Sigmoid colon (tissue), 6 donors: ENCODE measurements at regions not wholly inside any gene's neighbourhood (a gene's known extent, or its start where the extent isn't known, plus 50 kb on each side); places are given as distances from the start of the nearest gene placed in this dataset.

Experiments used
- DNase-seq: peaks from one replicate; pipeline ENCODE4 v3.0.0-alpha.2; 2019
- H3K27ac ChIP-seq, 4 donors: fragments of 200-600 bp; sonication (generic); one replicate each; pipeline ENCODE4 v1.5.1; 2016 to 2019; ENCODE audit warnings: mild to moderate bottlenecking in 1 of 4
- H3K27me3 ChIP-seq, 3 donors: fragments of 200-600 bp; sonication (generic); one replicate each; pipeline ENCODE4 v1.5.1; 2019; ENCODE audit warnings: mild to moderate bottlenecking in 1 of 3
- H3K36me3 ChIP-seq, 4 donors: fragments of 200-600 bp; sonication (generic); one replicate each; pipeline ENCODE4 v1.5.1; 2016 to 2019
- H3K4me1 ChIP-seq, 4 donors: fragments of 200-600 bp; sonication (generic); one replicate each; pipeline ENCODE4 v1.5.1; 2017 to 2019
- H3K4me3 ChIP-seq, 4 donors: fragments of 200-600 bp; sonication (generic); one replicate each; pipeline ENCODE4 v1.5.1; 2017 to 2019; ENCODE audit warnings: mild to moderate bottlenecking in 2 of 4, moderate library complexity in 1 of 4
- H3K9me3 ChIP-seq, 4 donors: fragments of 200-600 bp in 3 of 4; sonication (generic) in 3 of 4; one replicate each; pipeline versions ENCODE4 v1.5.1 to v1.6.1; 2013 to 2019
- CTCF ChIP-seq, 4 experiments: fragments of 450-650 bp in 3 of 4; fragments of 200-600 bp in 1 of 4; IDR thresholded peaks; one replicate each; pipeline ENCODE4 v1.5.1; 2016 to 2019; ENCODE audit warnings: antibody characterized with exemption in 4 of 4, mild to moderate bottlenecking in 3 of 4, moderate library complexity in 2 of 4
- EP300 ChIP-seq, 4 donors: sonication (generic); formaldehyde crosslinking; IDR thresholded peaks; one replicate each; pipeline ENCODE4 v1.6.1; 2017; ENCODE audit warnings: antibody characterized with exemption in 4 of 4
- POLR2A ChIP-seq, 2 donors: fragments of 450-650 bp; IDR thresholded peaks; one replicate each; pipeline ENCODE4 v1.6.1; 2016; ENCODE audit warnings: antibody characterized with exemption in 2 of 2, mild to moderate bottlenecking in 2 of 2, moderate library complexity in 2 of 2
- POLR2AphosphoS5 ChIP-seq, 4 donors: sonication (generic); formaldehyde crosslinking; IDR thresholded peaks; one replicate each; pipeline ENCODE4 v1.6.1; 2017; ENCODE audit warnings: antibody characterized with exemption in 4 of 4
- WGBS, 2 donors: extraction: QIAGEN DNeasy Blood & Tissue Kit; methylation state at CpG; one replicate each; pipeline ENCODE4 v1.1.7; 2013; 5-methylcytosine and 5-hydroxymethylcytosine counted together
- intact Hi-C: fragments of 100-400 bp; cut with DNase I; formaldehyde crosslinking; loops from one replicate; pipeline ENCODE4 v1.15.1; 2023
- donor health status: healthy with polysubstance abuse.
- donor health status: healthy.

- Histone ChIP-seq H3K36me3 (no peaks in the 10 kb centered on the region), H3K4me3 (no peak overlapping the region), H3K27ac (no peak overlapping the region), H3K4me1 (no peaks in the 10 kb centered on the region), H3K27me3 (no peaks in the 10 kb centered on the region), H3K9me3 (peaks cover 0 to 3% (median 0%) of the 10 kb centered on the region in 4 donors)
- no peak for DNase-seq
- no peak for TF ChIP-seq POLR2A (IDR thresholded peaks at IDR 0.05)
- intact Hi-C loops, result no loop called here
- WGBS, 2 donors, result 30 to 54% methylated on average over 1 of the region's 1 CpG
Measured at GRCh38 chr11:109130910-109131309, 291.1 kb upstream of the C11orf87 start.

GRCh38 chr11:109132539-109132938 is 289.5 kb upstream of the C11orf87 start:
- Histone ChIP-seq H3K4me1 (no peaks in the 10 kb centered on the region), H3K4me3 (no peak overlapping the region), H3K36me3 (no peaks in the 10 kb centered on the region), H3K27ac (no peak overlapping the region), H3K27me3 (no peaks in the 10 kb centered on the region), H3K9me3 (peaks cover 0 to 3% (median 0%) of the 10 kb centered on the region in 4 donors)
- WGBS, 2 donors, result 34 to 40% methylated on average over 4 of the region's 4 CpGs
- DNase-seq, result no peak
- intact Hi-C loops, result no loop called here
- TF ChIP-seq EP300 (IDR thresholded peaks at IDR 0.05) (no peak), CTCF (IDR thresholded peaks at IDR 0.05) (no peak), POLR2AphosphoS5 (IDR thresholded peaks at IDR 0.05) (no peak), POLR2A (IDR thresholded peaks at IDR 0.05) (no peak)

GRCh38 chr11:109133159-109133558 is 288.8 kb upstream of the C11orf87 start:
- no peaks in the 10 kb centered on the region for H3K27me3 ChIP-seq
- no peaks in the 10 kb centered on the region for H3K36me3 ChIP-seq
- TF ChIP-seq EP300 (IDR thresholded peaks at IDR 0.05) (no peak), CTCF (IDR thresholded peaks at IDR 0.05) (no peak), POLR2AphosphoS5 (IDR thresholded peaks at IDR 0.05) (no peak), POLR2A (IDR thresholded peaks at IDR 0.05) (no peak)
- DNase-seq, result no peak
- intact Hi-C loops, result no loop called here
- WGBS, 2 donors, result 74 to 78% methylated on average over 4 of the region's 4 CpGs
- no peak overlapping the region for H3K27ac ChIP-seq
- H3K4me3 ChIP-seq, result no peak overlapping the region
- H3K4me1 ChIP-seq, result no peaks in the 10 kb centered on the region
- peaks cover 0 to 3% (median 0%) of the 10 kb centered on the region in 4 donors for H3K9me3 ChIP-seq

- H3K36me3 ChIP-seq, result no peaks in the 10 kb centered on the region
- no peaks in the 10 kb centered on the region for H3K27me3 ChIP-seq
- 51 to 72% methylated on average over 2 of the region's 2 CpGs for whole genome bisulfite sequencing, 2 donors
- peaks cover 0 to 3% (median 0%) of the 10 kb centered on the region in 4 donors for H3K9me3 ChIP-seq
- H3K4me3 ChIP-seq, result no peak overlapping the region
- no peaks in the 10 kb centered on the region for H3K4me1 ChIP-seq
- TF ChIP-seq POLR2A (IDR thresholded peaks at IDR 0.05) (no peak), CTCF (IDR thresholded peaks at IDR 0.05) (no peak), EP300 (IDR thresholded peaks at IDR 0.05) (no peak), POLR2AphosphoS5 (IDR thresholded peaks at IDR 0.05) (no peak)
- DNase-seq, result no peak
- H3K27ac ChIP-seq, result no peak overlapping the region
- intact Hi-C loops, result no loop called here
Measured at GRCh38 chr11:109135627-109136026, 286.4 kb upstream of the C11orf87 start.

- Histone ChIP-seq H3K27ac (no peak overlapping the region), H3K4me3 (no peak overlapping the region), H3K9me3 (peaks cover 0 to 3% (median 0%) of the 10 kb centered on the region in 4 donors), H3K27me3 (no peaks in the 10 kb centered on the region), H3K4me1 (no peaks in the 10 kb centered on the region), H3K36me3 (no peaks in the 10 kb centered on the region)
- intact Hi-C loops, result no loop called here
- DNase-seq, result no peak
- TF ChIP-seq EP300 (IDR thresholded peaks at IDR 0.05) (no peak), CTCF (IDR thresholded peaks at IDR 0.05) (no peak), POLR2AphosphoS5 (IDR thresholded peaks at IDR 0.05) (no peak), POLR2A (IDR thresholded peaks at IDR 0.05) (no peak)
Measured at GRCh38 chr11:109138196-109138595, 283.8 kb upstream of the C11orf87 start.
